ENCODE measurements at regions not wholly inside any gene's neighbourhood (a gene's known extent, or its start where the extent isn't known, plus 50 kb on each side); places are given as distances from the start of the nearest gene placed in this dataset.
A peak's percentile ranks its signal among the peaks of the same experiment; 100 is the strongest.

GRCh38 chr20:53738039-53738944 lies 144.7 kb upstream of the ZNF217 start:
- no peak overlapping the region for H3K4me3 ChIP-seq (ENCODE audit: control insufficient read depth in 1 of 7, extremely low read depth in 1 of 7, insufficient read depth in 4 of 7, low read depth in 2 of 7, low read length in 6 of 7)
- H3K27ac ChIP-seq (ENCODE audit: insufficient read depth in 1 of 2, low read depth in 1 of 2, low read length in 2 of 2, poor library complexity in 1 of 2, severe bottlenecking in 2 of 2): peak overlapping the region in 1 of 2 experiments; percentile 73
- no peaks in the 10 kb centered on the region for H3K9me3 ChIP-seq (ENCODE audit: control extremely low read depth in 1 of 5, control insufficient read depth in 4 of 5, insufficient read depth in 2 of 5, low read depth in 1 of 5, low read length in 4 of 5)
- WGBS (ENCODE audit: insufficient coverage): 91% methylated on average over 23 of the region's 26 CpGs
- H3K27me3 ChIP-seq (replicated peaks in 2 of 5; ENCODE audit: control insufficient read depth in 4 of 5, insufficient read depth in 5 of 5, low read length in 4 of 5): no peaks in the 10 kb centered on the region
- CTCF ChIA-PET: interaction anchor here (0.7 to 1.4 kb wide), 4 partner anchors 10 to 171 kb away, joined by 3 to 4 read pairs (median 4); no protein-coding TSS in a partner anchor
- no peak for DNase-seq
- POLR2A ChIA-PET: interaction anchor here (0.5 kb wide), 1 partner anchor 68 kb away, joined by 3 read pairs; no protein-coding TSS in a partner anchor
- H3K4me1 ChIP-seq (ENCODE audit: control extremely low read depth in 1 of 4, control insufficient read depth in 4 of 4, insufficient read depth in 4 of 4, low read length in 3 of 4): peaks cover 36 to 76% (median 50%) of the 10 kb centered on the region in 4 experiments
- H3K36me3 ChIP-seq (ENCODE audit: control insufficient read depth in 4 of 4, insufficient read depth in 4 of 4, low read length in 3 of 4): no peaks in the 10 kb centered on the region

GRCh38 chr20:53737396-53738038 lies 143.9 kb upstream of the ZNF217 start:
- peak overlapping the region in 1 of 7 experiments; percentile 15 for H3K4me3 ChIP-seq (ENCODE audit: control insufficient read depth in 1 of 7, extremely low read depth in 1 of 7, insufficient read depth in 4 of 7, low read depth in 2 of 7, low read length in 6 of 7)
- H3K9me3 ChIP-seq (ENCODE audit: control extremely low read depth in 1 of 5, control insufficient read depth in 4 of 5, insufficient read depth in 2 of 5, low read depth in 1 of 5, low read length in 4 of 5): no peaks in the 10 kb centered on the region
- ChIA-PET POLR2A (no interaction called here), CTCF (interaction anchor here (0.9 to 2.4 kb wide), 4 partner anchors 8 to 169 kb away, joined by 3 to 6 read pairs (median 4); no protein-coding TSS in a partner anchor)
- H3K4me1 ChIP-seq (ENCODE audit: control extremely low read depth in 1 of 4, control insufficient read depth in 4 of 4, insufficient read depth in 4 of 4, low read length in 3 of 4): peaks cover 36 to 76% (median 50%) of the 10 kb centered on the region in 4 experiments
- WGBS (ENCODE audit: insufficient coverage): 81% methylated on average over 7 of the region's 8 CpGs
- DNase-seq: peak in 2 of 3 donors; percentile 58 to 69
- H3K36me3 ChIP-seq (ENCODE audit: control insufficient read depth in 4 of 4, insufficient read depth in 4 of 4, low read length in 3 of 4): no peaks in the 10 kb centered on the region
- H3K27ac ChIP-seq (ENCODE audit: insufficient read depth in 1 of 2, low read depth in 1 of 2, low read length in 2 of 2, poor library complexity in 1 of 2, severe bottlenecking in 2 of 2): peak overlapping the region; percentile 13 to 63
- H3K27me3 ChIP-seq (replicated peaks in 2 of 5; ENCODE audit: control insufficient read depth in 4 of 5, insufficient read depth in 5 of 5, low read length in 4 of 5): no peaks in the 10 kb centered on the region

GRCh38 chr20:53736757-53737395 lies 143.2 kb upstream of the ZNF217 start:
- Histone ChIP-seq H3K27ac (ENCODE audit: insufficient read depth in 1 of 2, low read depth in 1 of 2, low read length in 2 of 2, poor library complexity in 1 of 2, severe bottlenecking in 2 of 2) (peak overlapping the region; percentile 13 to 63), H3K4me1 (ENCODE audit: control extremely low read depth in 1 of 4, control insufficient read depth in 4 of 4, insufficient read depth in 4 of 4, low read length in 3 of 4) (peaks cover 36 to 76% (median 50%) of the 10 kb centered on the region in 4 experiments), H3K27me3 (replicated peaks in 2 of 5; ENCODE audit: control insufficient read depth in 4 of 5, insufficient read depth in 5 of 5, low read length in 4 of 5) (no peaks in the 10 kb centered on the region), H3K4me3 (ENCODE audit: control insufficient read depth in 1 of 7, extremely low read depth in 1 of 7, insufficient read depth in 4 of 7, low read depth in 2 of 7, low read length in 6 of 7) (peak overlapping the region in 3 of 7 experiments; percentile 15 to 53 (median 15)), H3K9me3 (ENCODE audit: control extremely low read depth in 1 of 5, control insufficient read depth in 4 of 5, insufficient read depth in 2 of 5, low read depth in 1 of 5, low read length in 4 of 5) (no peaks in the 10 kb centered on the region), H3K36me3 (ENCODE audit: control insufficient read depth in 4 of 4, insufficient read depth in 4 of 4, low read length in 3 of 4) (no peaks in the 10 kb centered on the region)
- ChIA-PET POLR2A (interaction anchor here (0.8 kb wide), 1 partner anchor 95 kb away, joined by 3 read pairs; no protein-coding TSS in a partner anchor), CTCF (interaction anchor here (0.7 to 2.4 kb wide), 8 partner anchors 9 to 203 kb away, joined by 3 to 8 read pairs (median 4); no protein-coding TSS in a partner anchor)
- WGBS (ENCODE audit: insufficient coverage): 11% methylated on average over 5 of the region's 6 CpGs
- DNase-seq: peak; percentile 63 to 83 (median 82)

GRCh38 chr20:53736122-53736756 lies 142.6 kb upstream of the ZNF217 start:
- POLR2A ChIA-PET: interaction anchor here (0.8 kb wide), 1 partner anchor 94 kb away, joined by 3 read pairs; no protein-coding TSS in a partner anchor
- Histone ChIP-seq H3K9me3 (ENCODE audit: control extremely low read depth in 1 of 5, control insufficient read depth in 4 of 5, insufficient read depth in 2 of 5, low read depth in 1 of 5, low read length in 4 of 5) (no peaks in the 10 kb centered on the region), H3K27me3 (replicated peaks in 2 of 5; ENCODE audit: control insufficient read depth in 4 of 5, insufficient read depth in 5 of 5, low read length in 4 of 5) (no peaks in the 10 kb centered on the region), H3K4me3 (ENCODE audit: control insufficient read depth in 1 of 7, extremely low read depth in 1 of 7, insufficient read depth in 4 of 7, low read depth in 2 of 7, low read length in 6 of 7) (peak overlapping the region in 3 of 7 experiments; percentile 15 to 53 (median 15)), H3K27ac (ENCODE audit: insufficient read depth in 1 of 2, low read depth in 1 of 2, low read length in 2 of 2, poor library complexity in 1 of 2, severe bottlenecking in 2 of 2) (peak overlapping the region; percentile 13 to 63), H3K36me3 (ENCODE audit: control insufficient read depth in 4 of 4, insufficient read depth in 4 of 4, low read length in 3 of 4) (no peaks in the 10 kb centered on the region), H3K4me1 (ENCODE audit: control extremely low read depth in 1 of 4, control insufficient read depth in 4 of 4, insufficient read depth in 4 of 4, low read length in 3 of 4) (peaks cover 36 to 71% (median 49%) of the 10 kb centered on the region in 4 experiments)
- 83% methylated on average over 2 of the region's 7 CpGs for WGBS (ENCODE audit: insufficient coverage)
- DNase-seq: no peak
- CTCF ChIA-PET: interaction anchor here (0.6 to 2.4 kb wide), 13 partner anchors 9 to 204 kb away, joined by 3 to 8 read pairs (median 4); no protein-coding TSS in a partner anchor

- no peak for DNase-seq
- WGBS (ENCODE audit: insufficient coverage): 54% methylated on average over 4 of the region's 5 CpGs
- POLR2A ChIA-PET: interaction anchor here (0.6 kb wide), 1 partner anchor 120 kb away, joined by 6 read pairs; no protein-coding TSS in a partner anchor
- H3K9me3 ChIP-seq (ENCODE audit: control extremely low read depth in 1 of 5, control insufficient read depth in 4 of 5, insufficient read depth in 2 of 5, low read depth in 1 of 5, low read length in 4 of 5): no peaks in the 10 kb centered on the region
- H3K27me3 ChIP-seq (replicated peaks in 2 of 5; ENCODE audit: control insufficient read depth in 4 of 5, insufficient read depth in 5 of 5, low read length in 4 of 5): no peaks in the 10 kb centered on the region
- peaks cover 30 to 65% (median 44%) of the 10 kb centered on the region in 4 experiments for H3K4me1 ChIP-seq (ENCODE audit: control extremely low read depth in 1 of 4, control insufficient read depth in 4 of 4, insufficient read depth in 4 of 4, low read length in 3 of 4)
- H3K27ac ChIP-seq (ENCODE audit: insufficient read depth in 1 of 2, low read depth in 1 of 2, low read length in 2 of 2, poor library complexity in 1 of 2, severe bottlenecking in 2 of 2): no peak overlapping the region
- no peaks in the 10 kb centered on the region for H3K36me3 ChIP-seq (ENCODE audit: control insufficient read depth in 4 of 4, insufficient read depth in 4 of 4, low read length in 3 of 4)
- no peak overlapping the region for H3K4me3 ChIP-seq (ENCODE audit: control insufficient read depth in 1 of 7, extremely low read depth in 1 of 7, insufficient read depth in 4 of 7, low read depth in 2 of 7, low read length in 6 of 7)
- CTCF ChIA-PET: interaction anchor here (0.6 to 2.4 kb wide), 8 partner anchors 9 to 204 kb away, joined by 3 to 8 read pairs (median 4); no protein-coding TSS in a partner anchor
These were observed 142.0 kb upstream of the ZNF217 start for GRCh38 chr20:53735536-53736050.

- CTCF ChIA-PET: no interaction called here
- no peak overlapping the region for H3K27ac ChIP-seq (ENCODE audit: insufficient read depth in 1 of 2, low read depth in 1 of 2, low read length in 2 of 2, poor library complexity in 1 of 2, severe bottlenecking in 2 of 2)
- POLR2A ChIA-PET: no interaction called here
- DNase-seq: no peak
- no peaks in the 10 kb centered on the region for H3K36me3 ChIP-seq (ENCODE audit: control insufficient read depth in 4 of 4, insufficient read depth in 4 of 4, low read length in 3 of 4)
- 94% methylated on average over 6 of the region's 7 CpGs for WGBS (ENCODE audit: insufficient coverage)
- H3K9me3 ChIP-seq (ENCODE audit: control extremely low read depth in 1 of 5, control insufficient read depth in 4 of 5, insufficient read depth in 2 of 5, low read depth in 1 of 5, low read length in 4 of 5): no peaks in the 10 kb centered on the region
- no peaks in the 10 kb centered on the region for H3K27me3 ChIP-seq (replicated peaks in 2 of 5; ENCODE audit: control insufficient read depth in 4 of 5, insufficient read depth in 5 of 5, low read length in 4 of 5)
- H3K4me1 ChIP-seq (ENCODE audit: control extremely low read depth in 1 of 4, control insufficient read depth in 4 of 4, insufficient read depth in 4 of 4, low read length in 3 of 4): peaks cover 15 to 57% (median 35%) of the 10 kb centered on the region in 4 experiments
- H3K4me3 ChIP-seq (ENCODE audit: control insufficient read depth in 1 of 7, extremely low read depth in 1 of 7, insufficient read depth in 4 of 7, low read depth in 2 of 7, low read length in 6 of 7): no peak overlapping the region
These were observed 140.5 kb upstream of the ZNF217 start for GRCh38 chr20:53734006-53734688.
